ENCODE measurements at regions not wholly inside any gene's neighbourhood (a gene's known extent, or its start where the extent isn't known, plus 50 kb on each side); places are given as distances from the start of the nearest gene placed in this dataset.

- no peak for TF ChIP-seq CTCF (IDR thresholded peaks at IDR 0.05; ENCODE audit: poor library complexity, severe bottlenecking)
- TF ChIP-seq EZH2 (IDR thresholded peaks at IDR 0.05; ENCODE audit: borderline replicate concordance, insufficient read depth, low read length, poor library complexity, severe bottlenecking) = no peak
- TF ChIP-seq POLR2AphosphoS5 (IDR thresholded peaks at IDR 0.05) = no peak
- TF ChIP-seq MXI1 (conservative IDR thresholded peaks at IDR 0.05; ENCODE audit: poor library complexity, severe bottlenecking) = no peak
- no peak for TF ChIP-seq EP300 (conservative IDR thresholded peaks at IDR 0.05; ENCODE audit: poor library complexity, severe bottlenecking)
- no peak for TF ChIP-seq SMC3 (conservative IDR thresholded peaks at IDR 0.05; ENCODE audit: poor library complexity)
- no peak for TF ChIP-seq REST (IDR thresholded peaks at IDR 0.05; ENCODE audit: borderline replicate concordance)
- TF ChIP-seq RAD21 (conservative IDR thresholded peaks at IDR 0.05) = no peak
Measured at GRCh38 chr1:65079941-65080340, 68.1 kb upstream of the AK4 start.
